C1 segment of cervical spinal cord (tissue), 14 donors: ENCODE measurements at regions not wholly inside any gene's neighbourhood (a gene's known extent, or its start where the extent isn't known, plus 50 kb on each side); places are given as distances from the start of the nearest gene placed in this dataset.
"Not testable (repeated sequence)": the region's sequence is repeated elsewhere in the genome, so short reads cannot be mapped to it uniquely, and the experiment has no call there.

Experiments used
- DNase-seq, 14 donors: peaks; one replicate each; lab custom pipeline; 2025; lab: John Stamatoyannopoulos, UW

- no peak for DNase-seq
These were observed 262.1 kb downstream of the EIPR1 start for GRCh38 chr2:3115301-3116042.

GRCh38 chr2:3114406-3115185, 263.0 kb downstream of the EIPR1 start:
- DNase-seq: no peak

- DNase-seq: no peak
These were observed 263.8 kb downstream of the EIPR1 start for GRCh38 chr2:3113769-3114168.

- no peak for DNase-seq
These were observed 264.5 kb downstream of the EIPR1 start for GRCh38 chr2:3113122-3113521.

- no peak for DNase-seq
These were observed 265.1 kb downstream of the EIPR1 start for GRCh38 chr2:3112553-3112952.

- DNase-seq: no peak
These were observed 265.5 kb downstream of the EIPR1 start for GRCh38 chr2:3112131-3112530.

- no peak for DNase-seq
These were observed 266.5 kb downstream of the EIPR1 start for GRCh38 chr2:3110994-3111666.

GRCh38 chr2:3110555-3110954, 267.1 kb downstream of the EIPR1 start:
- no peak for DNase-seq

GRCh38 chr2:3108710-3109702, 268.6 kb downstream of the EIPR1 start:
- DNase-seq: no peak

- no peak for DNase-seq
These were observed 269.5 kb downstream of the EIPR1 start for GRCh38 chr2:3108105-3108504.

GRCh38 chr2:3107567-3107966, 270.1 kb downstream of the EIPR1 start:
- DNase-seq: no peak

- no peak for DNase-seq
These were observed 271.6 kb downstream of the EIPR1 start for GRCh38 chr2:3105814-3106569.

- DNase-seq: not testable (repeated sequence)
These were observed 272.4 kb downstream of the EIPR1 start for GRCh38 chr2:3104958-3105813.

GRCh38 chr2:3104261-3104660, 273.4 kb downstream of the EIPR1 start:
- no peak for DNase-seq

- DNase-seq: no peak
These were observed 274.6 kb downstream of the EIPR1 start for GRCh38 chr2:3102922-3103569.

GRCh38 chr2:3102081-3102921, 275.3 kb downstream of the EIPR1 start:
- no peak for DNase-seq

GRCh38 chr2:3101016-3101942, 276.3 kb downstream of the EIPR1 start:
- no peak for DNase-seq
